GM10266 (cell line): ENCODE measurements at regions not wholly inside any gene's neighbourhood (a gene's known extent, or its start where the extent isn't known, plus 50 kb on each side); places are given as distances from the start of the nearest gene placed in this dataset.
A peak's percentile ranks its signal among the peaks of the same experiment; 100 is the strongest.

ENCODE experiments used
- DNase-seq: peaks from one replicate; pipeline ENCODE4 v3.0.0; 2012; ENCODE audit errors: extremely low spot score
- CTCF ChIP-seq: IDR thresholded peaks from 2 replicates; pipeline ENCODE4 v1.5.1; 2012; ENCODE audit warnings: mild to moderate bottlenecking, low read depth; ENCODE audit not compliant: control insufficient read depth, insufficient read depth; ENCODE audit errors: missing control alignments

- peak; percentile 34 for DNase-seq
- TF ChIP-seq CTCF, result no peak
Measured at GRCh38 chr18:56112013-56112749, 524.2 kb upstream of the TCF4 start.

DNA sequence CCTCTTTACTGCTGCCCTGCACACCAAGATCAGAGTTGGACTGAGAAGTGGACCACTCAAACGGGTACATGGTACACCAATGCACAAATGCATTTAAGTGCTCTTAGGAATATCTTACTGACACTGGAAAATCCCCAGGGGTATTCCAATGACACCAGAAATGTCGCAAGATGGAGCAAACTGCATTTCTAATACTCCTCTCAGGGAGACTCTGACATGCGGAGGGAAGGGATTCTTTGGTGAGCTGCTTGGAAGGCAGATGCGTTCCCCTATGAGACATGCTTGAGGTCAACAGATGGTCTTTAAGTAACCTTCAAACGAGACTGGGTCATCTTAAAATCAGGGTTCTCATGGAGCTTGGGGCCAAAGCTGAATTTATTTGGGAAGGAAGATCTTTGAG is 521.8 kb upstream of the TCF4 start:
- no peak for TF ChIP-seq CTCF
- no peak for DNase-seq

DNA sequence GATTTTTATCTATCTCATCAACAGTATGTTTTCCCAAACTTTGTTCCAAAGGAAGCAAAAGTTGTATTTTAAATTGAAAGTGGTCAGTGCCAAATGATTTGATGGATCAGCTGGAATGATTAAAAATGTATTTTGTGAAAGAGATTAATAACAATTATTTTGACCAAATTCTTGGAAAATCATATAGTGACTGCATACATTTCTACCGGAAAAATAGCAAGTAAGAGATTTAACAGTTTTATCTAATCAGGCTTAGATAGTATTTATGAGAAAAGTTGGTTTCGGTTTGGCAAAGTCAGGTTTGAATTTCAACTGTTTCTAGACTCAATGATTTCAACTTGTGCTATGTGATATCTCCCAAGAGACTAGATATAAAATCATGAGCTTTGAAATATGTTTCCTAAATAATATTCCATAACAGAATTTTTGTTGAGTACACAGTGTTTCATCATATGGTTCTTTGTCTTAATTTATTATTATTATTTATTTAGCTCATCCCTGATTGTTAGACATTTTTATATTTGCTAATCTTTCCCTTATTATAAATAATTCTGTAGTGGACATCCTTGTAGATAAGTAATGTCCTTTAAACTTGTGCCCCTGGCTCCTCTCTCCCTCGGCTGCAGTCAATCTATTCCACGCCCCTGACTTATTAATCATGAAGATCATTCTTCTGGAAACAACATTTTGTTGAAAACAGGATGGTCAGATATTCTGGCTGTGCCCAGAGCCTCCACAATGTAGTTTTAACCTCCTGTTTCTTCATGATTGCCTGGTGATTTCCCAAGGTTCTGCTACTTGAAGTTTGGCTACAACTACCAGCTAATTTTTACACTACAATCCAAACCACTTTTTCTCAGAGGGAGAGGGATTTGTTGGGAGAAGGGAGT is 520.7 kb upstream of the TCF4 start:
- no peak for DNase-seq
- no peak for TF ChIP-seq CTCF

DNA sequence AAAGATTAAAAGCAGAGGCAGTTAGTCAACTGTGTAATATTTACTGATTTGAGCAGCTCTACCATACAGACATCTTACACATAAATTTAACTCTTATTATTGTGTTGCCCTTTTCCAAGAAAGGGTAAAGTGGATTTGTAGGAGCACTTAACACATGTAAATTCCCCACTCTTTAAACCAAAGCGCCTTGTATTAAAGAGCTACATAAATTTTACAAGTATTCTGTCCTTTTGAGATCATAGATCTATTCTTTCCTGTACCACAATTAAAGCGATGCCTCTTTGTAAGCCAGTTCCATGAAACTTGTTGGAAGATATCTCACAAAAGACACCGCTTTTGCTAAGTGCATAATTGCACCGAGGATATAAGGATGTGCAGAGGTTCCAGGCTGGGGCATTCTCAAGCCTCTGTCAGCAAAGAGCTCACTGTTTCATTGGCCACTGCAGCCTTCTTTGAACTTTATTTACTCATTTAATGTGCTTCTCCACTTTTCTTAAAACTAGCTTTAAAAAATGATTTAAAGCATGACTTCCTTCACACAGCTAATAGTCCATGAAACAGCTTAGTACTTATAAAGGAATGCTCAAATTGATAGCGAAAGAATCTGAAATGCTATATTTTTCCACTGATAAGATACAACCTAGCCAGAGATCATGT is 520.0 kb upstream of the TCF4 start:
- DNase-seq, result no peak
- TF ChIP-seq CTCF, result no peak

DNA sequence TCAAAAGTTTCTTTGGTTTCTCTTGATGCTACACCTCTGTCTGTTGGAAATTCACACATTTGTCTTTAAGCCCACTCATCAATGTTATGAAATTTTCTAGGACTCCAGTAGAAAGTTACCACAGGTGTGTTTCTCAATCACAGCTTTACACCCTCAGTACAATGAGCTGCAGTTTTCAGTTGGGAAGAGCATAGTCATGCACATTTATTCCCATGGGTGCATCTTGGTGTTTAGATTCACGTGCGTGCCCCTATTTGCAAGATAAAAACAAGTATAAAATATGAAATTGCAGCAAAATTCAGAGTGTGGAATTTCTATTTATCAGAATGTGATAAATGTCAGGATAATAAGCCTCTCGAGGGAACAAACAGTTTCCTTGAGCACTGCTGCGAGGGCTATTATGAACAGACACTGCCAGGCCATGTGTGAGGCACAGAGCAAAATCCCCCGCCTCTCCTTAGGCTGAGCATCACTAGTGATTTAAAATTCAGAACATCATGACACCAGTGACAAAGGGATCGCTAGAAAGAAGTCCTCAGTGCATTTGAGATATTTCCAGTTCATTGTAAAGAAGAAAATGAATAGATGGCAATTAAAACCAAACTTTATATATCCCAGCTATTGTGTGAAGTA is 512.2 kb upstream of the TCF4 start:
- no peak for DNase-seq
- no peak for TF ChIP-seq CTCF

DNA sequence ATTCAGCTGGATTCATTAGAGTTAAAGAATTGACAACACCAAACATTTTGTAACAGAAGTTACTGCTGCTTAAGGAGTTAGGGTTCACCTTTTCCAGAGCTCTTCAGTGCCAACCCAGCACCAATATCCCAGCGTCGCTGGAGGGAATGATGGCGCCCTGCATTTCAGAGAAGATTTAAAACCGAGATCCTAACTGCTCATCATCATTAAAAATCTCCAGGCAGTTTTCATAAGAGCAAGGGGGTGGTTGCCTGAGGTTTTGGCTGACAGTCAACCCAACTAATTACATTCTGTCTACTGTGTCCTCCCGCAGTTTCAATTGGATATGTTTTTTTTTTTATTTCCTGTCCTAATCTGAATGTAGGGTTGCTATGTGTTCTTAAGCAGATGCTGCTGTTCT is 509.6 kb upstream of the TCF4 start:
- TF ChIP-seq CTCF, result no peak

More for the DNA sequence above, 509.6 kb upstream of the TCF4 start:
- DNase-seq, result no peak
